Prostate gland (tissue), 2 donors: ENCODE measurements at regions not wholly inside any gene's neighbourhood (a gene's known extent, or its start where the extent isn't known, plus 50 kb on each side); places are given as distances from the start of the nearest gene placed in this dataset.

ENCODE experiments used
- POLR2A ChIP-seq: fragments of 450-650 bp; IDR thresholded peaks from one replicate; pipeline ENCODE4 v1.6.1; 2016; ENCODE audit warnings: antibody characterized with exemption, mild to moderate bottlenecking
- POLR2AphosphoS5 ChIP-seq: sonication (generic); formaldehyde crosslinking; IDR thresholded peaks from one replicate; pipeline ENCODE4 v1.6.1; 2017; ENCODE audit warnings: antibody characterized with exemption
- TF ChIP-seq, protein P1 (sequence below), 4 experiments: fragments of 200-600 bp in 2 of 4; fragments of 450-650 bp in 2 of 4; sonication (generic) in 2 of 4; IDR thresholded peaks; 1 replicate in 3 of 4; 2 replicates in 1 of 4; pipeline ENCODE4 v1.5.1; 2016 to 2019; ENCODE audit warnings: antibody characterized with exemption in 4 of 4, mild to moderate bottlenecking in 2 of 4, moderate library complexity in 2 of 4

DNA sequence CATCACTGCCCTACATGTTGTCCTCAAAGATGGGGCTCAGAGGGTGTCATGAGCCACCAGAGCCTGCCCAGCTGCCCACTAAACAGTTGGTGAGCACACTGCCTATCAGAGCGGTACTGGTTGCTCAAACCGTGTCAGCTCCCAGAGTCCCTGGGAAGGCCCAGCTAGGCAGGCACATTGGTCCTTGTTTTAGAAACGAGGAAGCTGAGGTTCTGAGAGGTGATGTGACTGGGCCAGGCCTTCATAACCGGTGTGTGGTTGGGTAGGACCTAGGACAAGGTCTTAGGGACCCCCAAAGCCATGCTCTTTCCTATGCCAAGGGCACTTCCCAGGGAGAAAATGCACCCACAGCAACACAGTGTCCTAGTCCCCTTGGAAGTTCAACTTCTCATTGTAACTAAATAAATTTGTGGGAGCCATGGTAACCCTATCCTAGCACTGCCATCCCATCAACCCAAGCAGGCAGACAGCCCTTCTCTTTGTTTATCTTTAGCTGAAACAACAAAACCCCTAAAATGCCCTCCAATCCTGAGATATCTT is 174.7 kb upstream of the PDE1C start:
- TF ChIP-seq, protein P1, sequence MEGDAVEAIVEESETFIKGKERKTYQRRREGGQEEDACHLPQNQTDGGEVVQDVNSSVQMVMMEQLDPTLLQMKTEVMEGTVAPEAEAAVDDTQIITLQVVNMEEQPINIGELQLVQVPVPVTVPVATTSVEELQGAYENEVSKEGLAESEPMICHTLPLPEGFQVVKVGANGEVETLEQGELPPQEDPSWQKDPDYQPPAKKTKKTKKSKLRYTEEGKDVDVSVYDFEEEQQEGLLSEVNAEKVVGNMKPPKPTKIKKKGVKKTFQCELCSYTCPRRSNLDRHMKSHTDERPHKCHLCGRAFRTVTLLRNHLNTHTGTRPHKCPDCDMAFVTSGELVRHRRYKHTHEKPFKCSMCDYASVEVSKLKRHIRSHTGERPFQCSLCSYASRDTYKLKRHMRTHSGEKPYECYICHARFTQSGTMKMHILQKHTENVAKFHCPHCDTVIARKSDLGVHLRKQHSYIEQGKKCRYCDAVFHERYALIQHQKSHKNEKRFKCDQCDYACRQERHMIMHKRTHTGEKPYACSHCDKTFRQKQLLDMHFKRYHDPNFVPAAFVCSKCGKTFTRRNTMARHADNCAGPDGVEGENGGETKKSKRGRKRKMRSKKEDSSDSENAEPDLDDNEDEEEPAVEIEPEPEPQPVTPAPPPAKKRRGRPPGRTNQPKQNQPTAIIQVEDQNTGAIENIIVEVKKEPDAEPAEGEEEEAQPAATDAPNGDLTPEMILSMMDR (IDR thresholded peaks at IDR 0.05) = no peak
- TF ChIP-seq POLR2A = no peak
- no peak for TF ChIP-seq POLR2AphosphoS5
